SU-DHL-6 (cell line): ENCODE measurements at regions not wholly inside any gene's neighbourhood (a gene's known extent, or its start where the extent isn't known, plus 50 kb on each side); places are given as distances from the start of the nearest gene placed in this dataset.

Source experiments
- H2AFZ ChIP-seq: fragments of 200-600 bp; sonication (generic); 2 replicates; pipeline ENCODE4 v1.6.1; 2014; ENCODE audit warnings: low read depth, mild to moderate bottlenecking, moderate library complexity, mixed read lengths, antibody characterized with exemption, low read length; ENCODE audit not compliant: severe bottlenecking
- H3F3A ChIP-seq: fragments of 200-600 bp; shearing (Covaris generic); 2 replicates; pipeline ENCODE4 v1.6.0; 2016; ENCODE audit warnings: antibody characterized with exemption, mild to moderate bottlenecking; ENCODE audit not compliant: insufficient read depth
- H3K27ac ChIP-seq: fragments of 200-600 bp; sonication (generic); 2 replicates; pipeline ENCODE4 v1.5.1; 2016; ENCODE audit warnings: low read depth, mild to moderate bottlenecking, low read length, moderate library complexity, mixed read lengths
- H3K27me3 ChIP-seq: fragments of 200-600 bp; sonication (generic), shearing (Covaris generic); 2 replicates; pipeline ENCODE4 v1.6.0; 2014; ENCODE audit warnings: mild to moderate bottlenecking, low read length
- H3K36me3 ChIP-seq: fragments of 200-600 bp; sonication (generic); 2 replicates; pipeline ENCODE4 v1.6.1; 2014; ENCODE audit warnings: mild to moderate bottlenecking, low read length, mixed read lengths
- H3K4me2 ChIP-seq: fragments of 300-600, 200-600 bp; shearing (Covaris generic), sonication (generic); 2 replicates; pipeline ENCODE4 v1.6.0; 2014; ENCODE audit warnings: low read length, low read depth, mild to moderate bottlenecking; ENCODE audit not compliant: poor library complexity, severe bottlenecking
- H3K4me3 ChIP-seq: fragments of 200-600 bp; sonication (generic); 2 replicates; pipeline ENCODE4 v1.5.1; 2014; ENCODE audit warnings: antibody characterized with exemption, low read length, mild to moderate bottlenecking, mixed read lengths; ENCODE audit not compliant: insufficient read depth, poor library complexity, severe bottlenecking
- H3K79me2 ChIP-seq: fragments of 200-600 bp; sonication (generic); 2 replicates; pipeline ENCODE4 v1.6.1; 2014; ENCODE audit warnings: mild to moderate bottlenecking, low read length, moderate library complexity; ENCODE audit not compliant: insufficient read depth
- H3K9ac ChIP-seq: fragments of 200-600 bp; sonication (generic); 2 replicates; pipeline ENCODE4 v1.7.0; 2014; ENCODE audit warnings: mild to moderate bottlenecking, low read length
- H3K9me2 ChIP-seq: fragments of 200-600 bp; sonication (generic); replicated peaks from 2 replicates; pipeline ENCODE4 v1.6.1; 2014; ENCODE audit warnings: low read length; ENCODE audit not compliant: insufficient read depth
- H3K9me3 ChIP-seq: fragments of 200-600 bp; sonication (generic); 2 replicates; pipeline ENCODE4 v1.6.1; 2014; ENCODE audit warnings: low read length, mixed read lengths; ENCODE audit not compliant: insufficient read depth
- H4K20me1 ChIP-seq: fragments of 200-600 bp; sonication (generic); 2 replicates; pipeline ENCODE4 v1.6.1; 2014; ENCODE audit warnings: low read depth, mild to moderate bottlenecking, antibody characterized with exemption, low read length, moderate library complexity, mixed read lengths
- EZH2phosphoT487 ChIP-seq: fragments of 200-600 bp; sonication (generic), shearing (Covaris generic); conservative IDR thresholded peaks from 2 replicates; pipeline ENCODE4 v1.6.1; 2018; ENCODE audit warnings: mild to moderate bottlenecking, antibody characterized with exemption, low read length, moderate library complexity, mixed read lengths
- TF ChIP-seq, protein P1 (sequence below): fragments of 200-600 bp; sonication (generic); IDR thresholded peaks from one replicate; pipeline ENCODE4 v1.5.1; 2017; ENCODE audit warnings: antibody characterized with exemption, mild to moderate bottlenecking, low read length, moderate library complexity; ENCODE audit not compliant: insufficient read depth, poor library complexity, severe bottlenecking

DNA sequence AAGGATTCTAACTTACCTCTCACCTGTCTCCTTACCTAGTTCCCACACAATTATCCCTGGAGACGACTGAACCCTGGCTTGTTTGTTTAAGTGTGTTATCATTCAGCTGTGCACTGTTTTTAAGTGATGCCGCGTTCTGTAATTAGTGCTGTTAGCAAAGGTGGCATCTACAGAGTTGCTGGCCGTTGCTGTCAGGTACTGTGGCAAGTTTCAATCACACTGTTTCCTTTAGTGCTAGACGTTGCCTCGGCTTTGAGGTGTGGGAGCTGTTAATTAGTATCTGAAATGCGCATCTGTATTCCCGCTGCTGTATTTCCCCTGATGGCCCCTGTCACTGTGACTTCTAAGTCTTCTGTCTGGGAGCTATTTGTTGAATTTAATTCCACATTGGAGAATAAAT is 193.8 kb upstream of the GAS1 start:
- no peak overlapping the region for H3K27ac ChIP-seq
- H3K9ac ChIP-seq = no peak overlapping the region
- no peaks in the 10 kb centered on the region for H3K36me3 ChIP-seq
- H3K9me2 ChIP-seq = no peaks in the 10 kb centered on the region
- H3K27me3 ChIP-seq = no peaks in the 10 kb centered on the region
- H3K9me3 ChIP-seq = no peaks in the 10 kb centered on the region
- no peak overlapping the region for H3K4me3 ChIP-seq
- no peaks in the 10 kb centered on the region for H4K20me1 ChIP-seq
- H3K4me2 ChIP-seq = no peak overlapping the region
- no peaks in the 10 kb centered on the region for H3F3A ChIP-seq
- TF ChIP-seq EZH2phosphoT487 = no peak
- TF ChIP-seq, protein P1, sequence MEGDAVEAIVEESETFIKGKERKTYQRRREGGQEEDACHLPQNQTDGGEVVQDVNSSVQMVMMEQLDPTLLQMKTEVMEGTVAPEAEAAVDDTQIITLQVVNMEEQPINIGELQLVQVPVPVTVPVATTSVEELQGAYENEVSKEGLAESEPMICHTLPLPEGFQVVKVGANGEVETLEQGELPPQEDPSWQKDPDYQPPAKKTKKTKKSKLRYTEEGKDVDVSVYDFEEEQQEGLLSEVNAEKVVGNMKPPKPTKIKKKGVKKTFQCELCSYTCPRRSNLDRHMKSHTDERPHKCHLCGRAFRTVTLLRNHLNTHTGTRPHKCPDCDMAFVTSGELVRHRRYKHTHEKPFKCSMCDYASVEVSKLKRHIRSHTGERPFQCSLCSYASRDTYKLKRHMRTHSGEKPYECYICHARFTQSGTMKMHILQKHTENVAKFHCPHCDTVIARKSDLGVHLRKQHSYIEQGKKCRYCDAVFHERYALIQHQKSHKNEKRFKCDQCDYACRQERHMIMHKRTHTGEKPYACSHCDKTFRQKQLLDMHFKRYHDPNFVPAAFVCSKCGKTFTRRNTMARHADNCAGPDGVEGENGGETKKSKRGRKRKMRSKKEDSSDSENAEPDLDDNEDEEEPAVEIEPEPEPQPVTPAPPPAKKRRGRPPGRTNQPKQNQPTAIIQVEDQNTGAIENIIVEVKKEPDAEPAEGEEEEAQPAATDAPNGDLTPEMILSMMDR = no peak
- H2AFZ ChIP-seq = no peak overlapping the region
- H3K79me2 ChIP-seq = no peaks in the 10 kb centered on the region

- H3K4me2 ChIP-seq = no peak overlapping the region
- H3F3A ChIP-seq = no peaks in the 10 kb centered on the region
- H3K27ac ChIP-seq = no peak overlapping the region
- TF ChIP-seq, protein P1 = no peak
- no peak for TF ChIP-seq EZH2phosphoT487
- no peak overlapping the region for H3K4me3 ChIP-seq
- no peaks in the 10 kb centered on the region for H4K20me1 ChIP-seq
- H2AFZ ChIP-seq = no peak overlapping the region
- H3K9me2 ChIP-seq = no peaks in the 10 kb centered on the region
- H3K9me3 ChIP-seq = no peaks in the 10 kb centered on the region
- no peaks in the 10 kb centered on the region for H3K36me3 ChIP-seq
- no peak overlapping the region for H3K9ac ChIP-seq
- H3K79me2 ChIP-seq = no peaks in the 10 kb centered on the region
- H3K27me3 ChIP-seq = no peaks in the 10 kb centered on the region
These were observed 199.6 kb upstream of the GAS1 start for GRCh38 chr9:87146933-87147332.

DNA sequence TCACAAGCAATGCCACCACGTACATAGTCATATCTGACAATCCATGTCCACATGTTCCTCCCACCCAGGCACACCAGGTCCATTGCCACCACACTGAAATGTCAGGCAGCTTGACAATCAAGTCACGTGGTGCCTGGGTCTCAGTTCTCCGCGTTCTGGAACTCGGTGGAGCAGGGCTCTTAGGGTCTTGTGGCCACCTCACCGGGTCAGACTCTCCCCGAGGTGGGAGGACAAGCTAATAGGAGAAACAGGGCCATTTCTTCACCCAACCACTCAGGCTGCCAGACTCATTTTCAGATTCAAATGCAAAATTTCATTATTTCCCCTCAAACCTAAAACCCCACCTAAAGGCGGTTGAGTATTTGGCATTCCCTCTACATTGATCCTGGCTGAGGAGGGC is 200.5 kb upstream of the GAS1 start:
- H3K4me2 ChIP-seq = no peak overlapping the region
- no peaks in the 10 kb centered on the region for H4K20me1 ChIP-seq
- H3K27me3 ChIP-seq = no peaks in the 10 kb centered on the region
- no peak overlapping the region for H3K27ac ChIP-seq
- H3K4me3 ChIP-seq = no peak overlapping the region
- no peak overlapping the region for H3K9ac ChIP-seq
- H3K36me3 ChIP-seq = no peaks in the 10 kb centered on the region
- no peaks in the 10 kb centered on the region for H3F3A ChIP-seq
- no peaks in the 10 kb centered on the region for H3K9me2 ChIP-seq
- H3K9me3 ChIP-seq = no peaks in the 10 kb centered on the region
- H3K79me2 ChIP-seq = no peaks in the 10 kb centered on the region
- no peak for TF ChIP-seq EZH2phosphoT487
- TF ChIP-seq, protein P1 = no peak
- H2AFZ ChIP-seq = no peak overlapping the region
